IPS DF 6.9 (cell line): ENCODE measurements at regions not wholly inside any gene's neighbourhood (a gene's known extent, or its start where the extent isn't known, plus 50 kb on each side); places are given as distances from the start of the nearest gene placed in this dataset.
"Not testable (repeated sequence)": the region's sequence is repeated elsewhere in the genome, so short reads cannot be mapped to it uniquely, and the experiment has no call there.

Source experiments
- DNase-seq: peaks from one replicate; pipeline ENCODE4 v3.0.0-alpha.2; 2013; ENCODE audit warnings: low read depth, low spot score
- H3K27ac ChIP-seq: one replicate; pipeline ENCODE4 v1.5.1; 2013; ENCODE audit warnings: low read length, control low read depth
- H3K27me3 ChIP-seq: 2 replicates; pipeline ENCODE4 v1.6.1; 2013; ENCODE audit warnings: mild to moderate bottlenecking, low read length; ENCODE audit not compliant: control insufficient read depth, insufficient read depth
- H3K36me3 ChIP-seq: 2 replicates; pipeline ENCODE4 v1.6.1; 2013; ENCODE audit warnings: low read length; ENCODE audit not compliant: control insufficient read depth, insufficient read depth
- H3K4me1 ChIP-seq: 2 replicates; pipeline ENCODE4 v1.6.1; 2013; ENCODE audit warnings: low read length; ENCODE audit not compliant: control insufficient read depth, insufficient read depth
- H3K4me3 ChIP-seq: 2 replicates; pipeline ENCODE4 v1.5.1; 2013; ENCODE audit warnings: mild to moderate bottlenecking, low read length
- H3K9me3 ChIP-seq: 2 replicates; pipeline ENCODE4 v1.6.1; 2013; ENCODE audit warnings: low read length, inconsistent platforms; ENCODE audit not compliant: control insufficient read depth, insufficient read depth
- WGBS: extraction: QIAGEN DNeasy Blood & Tissue Kit; methylation state at CpG from one replicate; pipeline ENCODE4 v1.1.7; 2013; ENCODE audit warnings: mixed read lengths, missing lambda C conversion rate; ENCODE audit not compliant: insufficient read length, insufficient coverage; 5-methylcytosine and 5-hydroxymethylcytosine counted together

GRCh38 chr18:24613896-24614640, 153.6 kb downstream of the HRH4 start:
- no CpG with 5 or more reads among the region's 3 CpGs for WGBS

GRCh38 chr18:24616653-24617052, 156.2 kb downstream of the HRH4 start:
- no CpG with 5 or more reads among the region's 3 CpGs for WGBS
- DNase-seq, result no peak
- H3K9me3 ChIP-seq, result no peaks in the 10 kb centered on the region
- H3K4me3 ChIP-seq, result no peak overlapping the region
- no peaks in the 10 kb centered on the region for H3K4me1 ChIP-seq
- H3K27me3 ChIP-seq, result no peaks in the 10 kb centered on the region
- no peak overlapping the region for H3K27ac ChIP-seq
- no peaks in the 10 kb centered on the region for H3K36me3 ChIP-seq

More at GRCh38 chr18:24613896-24614640, 153.6 kb downstream of the HRH4 start:
- no peak for DNase-seq
- Histone ChIP-seq H3K4me1 (no peaks in the 10 kb centered on the region), H3K36me3 (no peaks in the 10 kb centered on the region), H3K27ac (no peak overlapping the region), H3K27me3 (no peaks in the 10 kb centered on the region), H3K9me3 (no peaks in the 10 kb centered on the region), H3K4me3 (no peak overlapping the region)

GRCh38 chr18:24624421-24624820, 164.0 kb downstream of the HRH4 start:
- not testable (repeated sequence) for H3K4me3 ChIP-seq, H3K36me3 ChIP-seq, H3K27ac ChIP-seq, H3K9me3 ChIP-seq, DNase-seq, H3K27me3 ChIP-seq, H3K4me1 ChIP-seq
- no CpG with 5 or more reads among the region's 17 CpGs for WGBS

- H3K36me3 ChIP-seq, result no peaks in the 10 kb centered on the region
- H3K27me3 ChIP-seq, result no peaks in the 10 kb centered on the region
- H3K27ac ChIP-seq, result no peak overlapping the region
- no peaks in the 10 kb centered on the region for H3K9me3 ChIP-seq
- H3K4me3 ChIP-seq, result no peak overlapping the region
- DNase-seq, result no peak
- H3K4me1 ChIP-seq, result no peaks in the 10 kb centered on the region; the same call in 1 of the 2 replicates
- WGBS, result no CpG with 5 or more reads among the region's 4 CpGs
Measured at GRCh38 chr18:24627644-24628315, 167.3 kb downstream of the HRH4 start.

GRCh38 chr18:24628326-24628725, 167.9 kb downstream of the HRH4 start:
- no peaks in the 10 kb centered on the region; the same call in 1 of the 2 replicates for H3K4me1 ChIP-seq
- H3K36me3 ChIP-seq, result no peaks in the 10 kb centered on the region
- no peaks in the 10 kb centered on the region for H3K27me3 ChIP-seq
- no peak overlapping the region for H3K4me3 ChIP-seq
- H3K9me3 ChIP-seq, result no peaks in the 10 kb centered on the region
- no peak for DNase-seq
- H3K27ac ChIP-seq, result no peak overlapping the region
- no CpG with 5 or more reads among the region's 1 CpG for WGBS

GRCh38 chr18:24629921-24630320, 169.5 kb downstream of the HRH4 start:
- Histone ChIP-seq H3K36me3 (no peaks in the 10 kb centered on the region), H3K27ac (no peak overlapping the region), H3K27me3 (no peaks in the 10 kb centered on the region), H3K4me1 (no peaks in the 10 kb centered on the region; the same call in 1 of the 2 replicates), H3K9me3 (no peaks in the 10 kb centered on the region), H3K4me3 (no peak overlapping the region)
- no peak for DNase-seq
- WGBS, result no CpG with 5 or more reads among the region's 3 CpGs

GRCh38 chr18:24630346-24630880, 170.0 kb downstream of the HRH4 start:
- no CpG with 5 or more reads among the region's 10 CpGs for WGBS
- DNase-seq, result no peak
- H3K4me1 ChIP-seq, result no peaks in the 10 kb centered on the region; the same call in 1 of the 2 replicates
- no peaks in the 10 kb centered on the region for H3K36me3 ChIP-seq
- no peaks in the 10 kb centered on the region for H3K9me3 ChIP-seq
- no peaks in the 10 kb centered on the region for H3K27me3 ChIP-seq
- no peak overlapping the region for H3K27ac ChIP-seq
- H3K4me3 ChIP-seq, result no peak overlapping the region

GRCh38 chr18:24631243-24632025, 171.0 kb downstream of the HRH4 start:
- no peaks in the 10 kb centered on the region for H3K36me3 ChIP-seq
- no peak for DNase-seq
- no CpG with 5 or more reads among the region's 21 CpGs for WGBS
- no peaks in the 10 kb centered on the region for H3K27me3 ChIP-seq
- no peaks in the 10 kb centered on the region for H3K9me3 ChIP-seq
- H3K4me1 ChIP-seq, result no peaks in the 10 kb centered on the region; the same call in 1 of the 2 replicates
- H3K4me3 ChIP-seq, result no peak overlapping the region
- no peak overlapping the region for H3K27ac ChIP-seq

- WGBS, result no CpG with 5 or more reads among the region's 15 CpGs
- H3K27me3 ChIP-seq, result no peaks in the 10 kb centered on the region
- no peak overlapping the region for H3K4me3 ChIP-seq
- no peak overlapping the region for H3K27ac ChIP-seq
- H3K36me3 ChIP-seq, result no peaks in the 10 kb centered on the region
- no peaks in the 10 kb centered on the region; the same call in 1 of the 2 replicates for H3K4me1 ChIP-seq
- DNase-seq, result no peak
- H3K9me3 ChIP-seq, result no peaks in the 10 kb centered on the region
Measured at GRCh38 chr18:24632158-24632988, 171.9 kb downstream of the HRH4 start.
